ENCODE measurements at regions not wholly inside any gene's neighbourhood (a gene's known extent, or its start where the extent isn't known, plus 50 kb on each side); places are given as distances from the start of the nearest gene placed in this dataset.

DNA sequence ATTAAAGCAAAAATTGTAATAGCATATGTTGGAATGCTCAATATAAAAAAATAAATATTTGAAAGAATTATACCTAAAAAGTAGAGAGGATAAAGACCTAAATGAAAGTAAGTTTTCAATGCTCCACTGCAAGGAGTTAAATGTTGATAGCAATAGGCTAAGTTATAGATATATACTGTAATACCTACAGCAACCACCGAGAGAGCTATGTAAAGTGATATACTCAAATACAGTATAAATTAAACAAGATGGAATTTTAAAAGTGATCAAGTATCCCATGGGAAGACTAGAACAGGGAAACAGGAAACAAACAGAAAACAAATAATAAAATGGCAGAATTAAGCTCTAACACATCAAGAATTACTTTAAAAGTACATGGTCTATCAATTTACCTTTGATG lies 73.9 kb downstream of the CASP3 start:
- DNase-seq, result no peak

DNA sequence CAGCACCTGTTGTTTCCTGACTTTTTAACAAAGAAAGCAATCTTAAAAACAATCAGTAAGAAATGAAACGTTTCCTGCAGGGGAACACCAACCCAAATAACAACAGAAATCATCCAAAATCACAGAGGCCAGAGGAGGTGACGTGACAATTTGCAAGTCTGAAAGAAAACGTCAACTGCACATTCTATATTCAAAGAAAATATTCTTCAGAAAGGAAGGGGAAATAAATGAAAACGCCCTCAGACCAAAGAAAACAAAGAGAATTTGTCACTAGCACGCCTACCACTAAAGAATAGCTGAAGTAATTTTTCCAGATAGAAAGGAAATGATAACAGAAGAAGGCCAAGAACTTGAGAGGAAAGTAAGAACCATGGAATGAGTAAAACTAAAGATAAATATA lies 74.4 kb downstream of the CASP3 start:
- no peak for DNase-seq

DNA sequence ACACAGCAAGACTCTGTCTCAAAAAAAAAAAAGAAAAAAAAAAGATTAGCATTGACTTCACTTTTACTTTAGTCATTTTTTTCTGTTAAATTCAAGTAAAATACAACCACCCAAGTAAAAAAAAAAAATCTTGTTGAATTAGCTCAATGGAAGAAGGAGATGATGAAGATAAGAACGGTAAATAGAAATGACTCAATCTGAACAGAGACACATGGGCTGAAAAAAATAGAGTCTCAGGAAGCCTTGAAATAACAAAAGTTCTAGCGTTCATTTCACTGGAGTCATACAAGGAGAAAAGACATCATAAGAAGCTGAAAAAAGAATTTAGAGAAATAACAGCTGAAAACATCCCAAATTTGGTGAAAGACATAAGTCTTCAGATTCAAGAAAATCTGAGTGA lies 75.5 kb downstream of the CASP3 start:
- DNase-seq, result no peak

GRCh38 chr4:184568770-184569169 lies 80.5 kb downstream of the CASP3 start:
- DNase-seq, result no peak

DNA sequence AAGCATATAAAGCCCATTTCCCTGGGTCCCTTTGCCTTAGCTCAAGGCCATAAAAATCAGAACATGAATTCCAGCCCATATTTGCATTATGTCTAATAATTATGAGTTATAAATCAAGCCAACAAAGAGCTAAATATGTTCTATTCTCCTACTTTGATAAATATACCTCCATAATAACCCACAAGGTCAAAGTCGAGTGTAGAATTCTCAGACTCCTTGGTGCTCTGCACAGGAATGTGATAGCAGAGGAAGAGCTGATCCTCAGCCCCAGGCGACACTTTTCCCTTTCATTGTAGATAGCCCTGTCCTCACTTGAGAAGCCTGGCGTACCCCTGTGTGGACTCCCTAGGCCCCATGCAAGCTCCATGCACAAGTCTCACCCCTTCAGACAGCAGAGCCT lies 85.6 kb downstream of the CASP3 start:
- DNase-seq, result no peak

GRCh38 chr4:184558996-184559395 lies 84.6 kb upstream of the IRF2 start:
- no peak for DNase-seq

DNA sequence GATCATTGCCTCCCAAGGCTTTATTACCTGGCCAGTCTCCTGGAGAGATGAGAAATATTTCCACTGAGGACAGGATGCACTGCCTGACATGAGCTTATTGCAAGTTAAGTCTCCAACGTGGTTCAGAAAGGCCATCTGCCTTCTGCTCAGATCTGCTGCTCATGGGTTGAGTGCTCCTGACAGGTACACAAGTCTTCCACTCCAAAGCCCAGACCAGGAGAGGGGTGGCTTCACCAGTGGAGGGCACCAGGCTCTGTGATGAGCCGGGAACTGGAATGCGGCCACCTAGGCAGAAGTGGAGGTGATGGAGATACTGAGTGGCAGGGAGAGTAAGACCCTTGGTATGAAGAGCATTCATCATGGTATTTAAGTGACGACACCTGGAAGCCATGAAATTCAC lies 79.5 kb upstream of the IRF2 start:
- no peak for DNase-seq

DNA sequence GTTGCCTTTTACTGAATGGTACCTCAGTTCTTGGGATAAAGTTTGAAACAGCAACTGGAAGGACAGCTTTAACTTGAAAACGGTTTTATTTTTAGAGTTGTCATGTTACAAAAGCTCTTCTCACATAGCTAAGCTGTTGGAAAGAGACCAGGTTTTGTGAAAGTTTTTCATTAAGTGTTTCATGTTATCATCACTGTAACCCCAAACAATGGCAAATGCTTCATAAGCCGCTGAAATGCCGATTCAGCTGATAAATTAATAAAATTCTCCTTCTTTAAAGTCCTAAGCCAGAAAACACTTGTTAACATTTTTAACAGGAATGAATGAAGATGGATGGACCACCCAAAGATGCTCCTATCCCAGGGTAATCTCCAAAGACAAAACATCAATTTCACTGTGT lies 76.1 kb upstream of the IRF2 start:
- no peak for DNase-seq

- no peak for DNase-seq
Measured at GRCh38 chr4:184548648-184549341, 74.4 kb upstream of the IRF2 start.

DNA sequence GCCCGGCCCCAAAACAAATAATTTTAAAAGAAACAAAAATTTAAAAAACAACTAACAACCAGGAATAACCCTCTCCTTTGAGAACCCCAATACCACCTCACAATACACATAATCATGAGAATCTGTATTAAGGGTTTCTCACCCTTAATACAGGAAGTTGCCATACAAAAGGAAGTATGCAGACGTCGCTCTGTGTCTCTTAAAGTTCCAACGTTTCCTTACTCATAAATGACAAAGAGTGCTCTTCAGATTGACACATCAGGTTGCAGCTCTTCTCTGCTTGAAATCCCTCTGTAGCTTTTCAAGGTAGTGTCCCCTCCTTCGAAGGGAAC lies 73.9 kb upstream of the IRF2 start:
- no peak for DNase-seq

DNA sequence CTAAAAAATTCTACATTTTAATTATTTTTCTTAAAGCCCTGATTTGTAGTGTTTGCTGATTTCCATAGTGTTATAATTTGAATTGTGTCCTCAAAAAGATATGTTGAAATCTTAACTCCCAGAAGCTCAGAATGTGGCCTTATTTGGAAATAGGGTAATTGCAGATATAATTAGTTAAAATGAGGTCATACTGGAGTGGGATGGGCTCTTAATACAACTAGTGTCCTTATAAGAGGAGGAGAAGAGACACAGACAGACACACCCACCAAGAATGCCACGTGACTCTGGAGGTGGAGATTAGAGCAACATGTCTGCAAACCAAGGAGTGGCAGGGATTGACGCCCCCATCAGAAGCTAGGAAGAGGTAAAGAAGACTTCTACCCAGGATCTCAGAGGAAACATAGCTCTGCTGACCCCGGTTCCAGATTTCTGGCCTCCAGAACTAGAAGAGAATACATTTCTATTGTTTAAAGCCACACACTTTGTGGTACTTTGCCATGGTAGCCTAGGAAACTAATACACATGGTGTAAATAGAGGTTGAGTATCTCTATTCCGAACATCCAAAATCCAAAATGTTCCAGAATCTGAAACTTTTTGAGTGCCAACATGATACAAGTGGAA lies 70.5 kb upstream of the IRF2 start:
- no peak for DNase-seq

DNA sequence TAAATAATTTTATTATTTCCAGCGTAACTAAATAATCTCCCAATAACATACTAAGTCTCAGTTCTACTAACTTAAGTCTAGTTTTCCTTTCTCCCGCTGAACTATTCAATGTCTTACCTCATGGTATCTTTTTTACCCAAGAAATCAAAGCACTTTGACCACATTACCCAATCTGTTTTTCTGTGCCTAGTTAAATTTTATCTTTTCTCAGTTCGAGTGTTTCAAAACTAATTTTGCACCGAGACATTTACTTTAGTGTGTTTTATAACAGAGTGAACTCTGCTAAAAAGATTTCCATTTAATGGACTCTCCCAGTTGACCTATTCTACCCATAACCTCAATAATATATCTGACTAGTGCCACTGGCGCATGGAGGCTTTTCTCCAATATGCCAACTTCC lies 67.6 kb upstream of the IRF2 start:
- no peak for DNase-seq

- DNase-seq, result no peak
Measured at GRCh38 chr4:184540307-184540706, 66.0 kb upstream of the IRF2 start.

DNA sequence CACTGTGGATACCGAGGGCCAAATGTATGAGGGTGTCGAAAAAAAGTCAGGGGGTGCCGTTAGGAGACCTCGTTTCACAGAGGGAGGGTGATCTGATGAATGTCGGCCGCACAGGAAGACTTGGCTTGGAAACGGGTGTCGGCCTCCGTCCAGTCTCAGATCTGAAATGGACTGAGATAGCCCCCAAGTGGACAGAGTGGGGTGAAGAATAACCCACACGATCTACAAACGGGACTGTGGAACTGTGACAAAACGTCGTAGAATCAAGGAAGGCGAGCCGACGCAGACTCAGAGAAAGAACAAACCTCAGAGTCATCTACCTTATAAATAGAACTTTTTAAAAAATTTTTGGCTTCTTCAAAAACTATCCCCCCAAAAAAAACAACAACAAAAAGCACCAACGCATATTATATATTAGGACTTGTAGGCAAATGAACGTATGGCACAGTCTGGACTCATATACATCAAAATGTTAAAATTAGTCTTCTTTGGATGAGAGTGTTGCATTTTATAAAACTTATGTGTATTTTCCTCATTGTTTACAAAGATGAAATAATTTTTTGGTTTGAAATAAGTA lies 63.8 kb upstream of the IRF2 start:
- DNase-seq, result peak; percentile 84

- peak; percentile 90 for DNase-seq
Measured at GRCh38 chr4:184537269-184538022, 63.1 kb upstream of the IRF2 start.

- no peak for DNase-seq
Measured at GRCh38 chr4:184536881-184537248, 62.5 kb upstream of the IRF2 start.

- no peak for DNase-seq
Measured at GRCh38 chr4:184536065-184536880, 61.9 kb upstream of the IRF2 start.

DNA sequence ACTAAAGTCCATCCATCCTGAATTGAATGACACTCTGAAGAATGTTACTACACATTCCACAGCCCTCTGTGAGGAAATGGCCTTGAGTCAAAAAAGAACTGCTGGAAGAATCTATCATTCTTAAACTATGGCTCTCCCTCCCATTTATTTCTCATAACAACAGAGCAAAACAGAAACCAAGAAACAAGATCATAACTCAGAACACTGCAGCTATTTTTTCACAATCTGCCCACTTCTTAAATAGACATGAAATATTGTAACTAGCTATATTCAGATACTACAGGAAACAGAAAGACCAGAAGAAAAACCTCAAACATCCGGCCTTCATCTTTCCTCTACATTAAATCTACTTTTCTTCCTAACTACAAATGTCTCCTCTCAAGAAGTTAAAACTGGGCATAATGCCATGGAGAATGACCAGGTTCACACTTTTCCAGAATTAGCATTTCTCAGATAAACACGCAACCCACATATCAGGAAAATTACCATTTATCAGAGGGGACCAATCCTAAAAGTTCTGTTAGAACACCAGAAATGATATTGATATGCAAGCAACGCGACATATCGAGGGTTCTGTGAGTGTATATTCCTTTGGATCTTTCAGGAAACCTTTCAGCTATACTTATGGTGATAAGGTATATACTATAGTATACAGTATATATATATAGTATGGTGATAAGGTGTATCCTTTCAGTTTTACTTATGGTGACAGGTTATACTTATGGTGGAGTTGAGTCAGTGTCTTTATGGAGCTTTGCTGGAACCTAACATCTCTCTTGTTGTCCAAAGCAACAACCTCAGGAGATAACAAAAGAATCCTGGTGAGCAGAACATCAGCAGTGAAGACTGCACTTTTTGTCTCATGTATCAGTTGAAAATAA lies 60.4 kb upstream of the IRF2 start:
- no peak for DNase-seq

- DNase-seq, result no peak
Measured at GRCh38 chr4:184533908-184534307, 59.6 kb upstream of the IRF2 start.

- DNase-seq, result no peak
Measured at GRCh38 chr4:184531008-184531407, 56.7 kb upstream of the IRF2 start.

GRCh38 chr4:184529283-184529682 lies 54.9 kb upstream of the IRF2 start:
- no peak for DNase-seq

- no peak for DNase-seq
Measured at GRCh38 chr4:184528713-184529112, 54.4 kb upstream of the IRF2 start.

Data from CD4-positive, alpha-beta T cell treated with Interferon gamma for 1 hour (primary cell).